B cell (primary cell): ENCODE measurements at regions not wholly inside any gene's neighbourhood (a gene's known extent, or its start where the extent isn't known, plus 50 kb on each side); places are given as distances from the start of the nearest gene placed in this dataset.

Experiments
- ATAC-seq: fragments of 200-7000 bp; cut with Tn5 transposase; one replicate; pipeline ENCODE4 v1.10.0; 2021; ENCODE audit warnings: low read depth, mild to moderate bottlenecking, moderate number of reproducible peaks, moderate library complexity
- CTCF ChIA-PET: fragments of 350-600 bp; sonication (Branson Sonifier 250); formaldehyde crosslinking; loops from one replicate; lab custom pipeline; 2021; ENCODE audit warnings: antibody characterized with exemption, inconsistent platforms; lab: Charles Lee
- POLR2A ChIA-PET: fragments of 350-600 bp; sonication (Branson Sonifier 250); formaldehyde crosslinking; loops from one replicate; lab custom pipeline; 2021; ENCODE audit warnings: antibody characterized with exemption; lab: Charles Lee
- DNase-seq: peaks from one replicate; pipeline ENCODE4 v3.0.0; 2013
- H2AFZ ChIP-seq: 2 replicates; pipeline ENCODE4 v1.6.1; 2012; ENCODE audit warnings: mild to moderate bottlenecking, low read depth, low read length; ENCODE audit not compliant: insufficient read depth, poor library complexity, severe bottlenecking
- H3K27ac ChIP-seq, 2 donors: 1 replicate in 1 of 2; 2 replicates in 1 of 2; pipeline ENCODE4 v1.5.1; 2012 to 2013; ENCODE audit warnings: low read length in 2 of 2, mild to moderate bottlenecking in 2 of 2, moderate library complexity in 1 of 2
- H3K27me3 ChIP-seq, 4 experiments: fragments of 200-600 bp in 1 of 4; sonication (generic) in 1 of 4; replicated peaks in 1 of 4; 1 replicate in 2 of 4; 2 replicates in 2 of 4; pipeline versions ENCODE4 v1.6.1 to v1.7.0; 2013 to 2016; ENCODE audit warnings: low read length in 3 of 4, mild to moderate bottlenecking in 2 of 4, mixed read lengths in 1 of 4, moderate library complexity in 1 of 4; ENCODE audit not compliant: insufficient read depth in 4 of 4, control insufficient read depth in 3 of 4; ENCODE audit errors: control extremely low read depth in 1 of 4
- H3K36me3 ChIP-seq, 2 experiments: replicated peaks in 1 of 2; 1 replicate in 1 of 2; 2 replicates in 1 of 2; pipeline versions ENCODE4 v1.6.1 to v1.7.1; 2013; ENCODE audit warnings: low read length in 1 of 2; ENCODE audit not compliant: insufficient read depth in 2 of 2, control insufficient read depth in 1 of 2; ENCODE audit errors: control extremely low read depth in 1 of 2, extremely low read depth in 1 of 2
- H3K4me1 ChIP-seq, 2 donors: fragments of 200-600 bp in 1 of 2; sonication (generic) in 1 of 2; 1 replicate in 1 of 2; 2 replicates in 1 of 2; pipeline versions ENCODE4 v1.5.1 to v1.6.1; 2013 to 2017; ENCODE audit warnings: low read length in 2 of 2; ENCODE audit not compliant: control insufficient read depth in 2 of 2, insufficient read depth in 2 of 2
- H3K4me2 ChIP-seq: replicated peaks from 2 replicates; pipeline ENCODE3; 2012; ENCODE audit warnings: mild to moderate bottlenecking, low read depth, low read length; ENCODE audit not compliant: poor library complexity, severe bottlenecking
- H3K4me3 ChIP-seq, 5 experiments: fragments of 200-600 bp in 1 of 5; sonication (generic) in 1 of 5; 1 replicate in 3 of 5; 2 replicates in 2 of 5; pipeline versions ENCODE4 v1.5.1 to v1.7.0; 2011 to 2016; ENCODE audit warnings: low read length in 4 of 5, mild to moderate bottlenecking in 4 of 5, low read depth in 2 of 5, control low read depth in 1 of 5, moderate library complexity in 1 of 5; ENCODE audit not compliant: insufficient read depth in 1 of 5; ENCODE audit errors: control extremely low read depth in 1 of 5, extremely low read depth in 1 of 5
- H3K79me2 ChIP-seq: fragments of 200-600 bp; sonication (generic); one replicate; pipeline ENCODE4 v1.6.0; 2016; ENCODE audit warnings: low read length; ENCODE audit not compliant: control insufficient read depth, insufficient read depth
- H3K9ac ChIP-seq: fragments of 200-600 bp; sonication (generic); 2 replicates; pipeline ENCODE4 v1.6.1; 2017; ENCODE audit warnings: mild to moderate bottlenecking, low read length, moderate library complexity
- H3K9me3 ChIP-seq, 3 donors: one replicate each; pipeline versions ENCODE4 v1.6.1 to v1.7.1; 2013; ENCODE audit warnings: low read length in 2 of 3; ENCODE audit not compliant: control insufficient read depth in 2 of 3, insufficient read depth in 1 of 3; ENCODE audit errors: control extremely low read depth in 1 of 3
- H4K20me1 ChIP-seq: 2 replicates; pipeline ENCODE4 v1.6.0; 2012; ENCODE audit warnings: mild to moderate bottlenecking, low read length; ENCODE audit not compliant: insufficient read depth, control insufficient read depth, poor library complexity, severe bottlenecking
- H3K27ac Mint-ChIP-seq: one replicate; pipeline ENCODE4 v1.8.0; 2021; ENCODE audit warnings: mixed read lengths
- H3K27me3 Mint-ChIP-seq: one replicate; pipeline ENCODE4 v1.8.0; 2021; ENCODE audit warnings: mixed read lengths
- H3K4me1 Mint-ChIP-seq: one replicate; pipeline ENCODE4 v1.8.0; 2021; ENCODE audit warnings: mixed read lengths
- H3K4me3 Mint-ChIP-seq: one replicate; pipeline ENCODE4 v1.8.0; 2021; ENCODE audit warnings: mixed read lengths
- H3K9me3 Mint-ChIP-seq: one replicate; pipeline ENCODE4 v1.8.0; 2022; ENCODE audit warnings: mixed read lengths; ENCODE audit not compliant: insufficient read depth
- CTCF ChIP-seq: fragments of 200-600 bp; IDR thresholded peaks from one replicate; pipeline ENCODE4 v1.8.0; 2022; ENCODE audit warnings: antibody characterized with exemption, mild to moderate bottlenecking
- EZH2 ChIP-seq: IDR thresholded peaks from 2 replicates; pipeline ENCODE4 v1.6.1; 2012; ENCODE audit warnings: borderline replicate concordance, low read depth, mild to moderate bottlenecking, moderate library complexity, low read length; ENCODE audit not compliant: insufficient read depth, poor library complexity, severe bottlenecking
- WGBS: methylation state at CpG from one replicate; pipeline ENCODE4 v1.1.5; 2013; ENCODE audit warnings: missing lambda C conversion rate; ENCODE audit not compliant: insufficient coverage; 5-methylcytosine and 5-hydroxymethylcytosine counted together
- intact Hi-C: fragments of 100-400 bp; cut with micrococcal nuclease; formaldehyde crosslinking; loops from one replicate; pipeline ENCODE4 v1.10.0; 2022

DNA sequence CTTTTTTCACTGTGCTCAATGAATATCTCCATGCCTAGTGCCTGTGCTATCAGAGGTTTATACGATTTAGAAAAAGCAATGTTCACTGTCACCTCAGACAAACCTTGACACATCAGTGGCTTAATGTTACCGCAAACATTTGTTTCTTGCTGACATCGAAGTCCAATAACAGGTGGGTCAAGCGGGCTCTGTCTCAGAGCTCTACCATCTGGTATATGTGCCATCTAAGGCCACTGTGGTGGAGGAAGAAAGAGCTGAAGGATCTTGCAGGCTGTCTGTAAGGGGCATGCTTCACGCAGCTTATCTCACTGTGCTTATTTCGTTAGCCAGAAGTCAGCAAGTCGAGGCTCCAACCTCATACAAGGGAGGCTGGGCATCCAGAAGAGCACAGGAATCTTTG, 189.5 kb upstream of the NTF3 start:
- H3K4me1 ChIP-seq: no peaks in the 10 kb centered on the region
- H3K4me1 Mint-ChIP-seq: no peaks in the 10 kb centered on the region
- no peak overlapping the region for H3K4me3 Mint-ChIP-seq
- no peak overlapping the region for H3K4me3 ChIP-seq
- DNase-seq: no peak
- no peaks in the 10 kb centered on the region for H3K9me3 ChIP-seq
- POLR2A ChIA-PET: no interaction called here
- WGBS: 82% methylated on average over 7 of the region's 7 CpGs
- H3K9ac ChIP-seq: no peak overlapping the region
- no peak for TF ChIP-seq CTCF
- no peak for TF ChIP-seq EZH2
- H3K27ac Mint-ChIP-seq: no peak overlapping the region
- no peaks in the 10 kb centered on the region for H3K36me3 ChIP-seq
- H3K27me3 ChIP-seq: peaks cover 0 to 6% (median 0%) of the 10 kb centered on the region in 4 experiments
- no peak overlapping the region for H3K27ac ChIP-seq
- no peak for ATAC-seq
- H3K4me2 ChIP-seq: no peak overlapping the region
- H4K20me1 ChIP-seq: no peaks in the 10 kb centered on the region
- intact Hi-C loops: no loop called here
- H3K9me3 Mint-ChIP-seq: no peaks in the 10 kb centered on the region
- no peaks in the 10 kb centered on the region for H3K79me2 ChIP-seq
- H3K27me3 Mint-ChIP-seq: peaks cover 7% of the 10 kb centered on the region
- CTCF ChIA-PET: no interaction called here
- H2AFZ ChIP-seq: no peak overlapping the region

DNA sequence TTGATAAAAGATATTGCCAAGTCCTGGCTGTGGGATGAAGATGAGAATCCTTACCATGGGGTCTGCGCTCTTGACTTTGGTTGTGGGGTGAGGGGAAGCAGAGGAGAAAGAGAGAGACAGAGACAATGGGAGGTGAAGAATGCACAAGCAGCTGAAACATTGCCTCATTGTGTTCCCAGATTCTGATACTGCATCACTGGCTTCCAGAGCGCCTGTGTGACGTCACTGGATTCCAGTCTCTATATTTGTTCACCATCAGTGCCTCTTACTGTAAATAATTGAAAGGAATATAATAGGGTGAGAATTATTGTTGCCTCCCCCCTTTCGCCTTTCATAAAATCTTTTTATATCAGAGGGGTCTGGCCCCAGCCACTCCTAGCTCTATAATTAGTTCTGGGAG, 188.9 kb upstream of the NTF3 start:
- H4K20me1 ChIP-seq: no peaks in the 10 kb centered on the region
- Mint-ChIP-seq H3K27me3 (peaks cover 7% of the 10 kb centered on the region), H3K9me3 (no peaks in the 10 kb centered on the region), H3K27ac (no peak overlapping the region), H3K4me3 (no peak overlapping the region), H3K4me1 (no peaks in the 10 kb centered on the region)
- TF ChIP-seq EZH2 (no peak), CTCF (no peak)
- 100% methylated on average over 1 of the region's 4 CpGs for WGBS
- no peak overlapping the region for H3K4me3 ChIP-seq
- H3K36me3 ChIP-seq: no peaks in the 10 kb centered on the region
- no peak for DNase-seq
- no peak overlapping the region for H3K27ac ChIP-seq
- intact Hi-C loops: no loop called here
- ATAC-seq: no peak
- POLR2A ChIA-PET: no interaction called here
- no peak overlapping the region for H3K9ac ChIP-seq
- no peak overlapping the region for H3K4me2 ChIP-seq
- no peaks in the 10 kb centered on the region for H3K4me1 ChIP-seq
- no peaks in the 10 kb centered on the region for H3K9me3 ChIP-seq
- peaks cover 0 to 6% (median 0%) of the 10 kb centered on the region in 4 experiments for H3K27me3 ChIP-seq
- CTCF ChIA-PET: no interaction called here
- no peak overlapping the region for H2AFZ ChIP-seq
- H3K79me2 ChIP-seq: no peaks in the 10 kb centered on the region
